OCI-LY7 (cell line): ENCODE measurements at regions not wholly inside any gene's neighbourhood (a gene's known extent, or its start where the extent isn't known, plus 50 kb on each side); places are given as distances from the start of the nearest gene placed in this dataset.

ENCODE experiments used
- BruUV-seq: library from RNA; stranded (reverse); fragments of 400-500 nt; replicated peaks from 2 replicates; lab custom pipeline; 2021; lab: Mats Ljungman, UMichigan
- CTCF ChIA-PET: fragments of 300-600 bp; sonication (Branson Sonifier 250); formaldehyde crosslinking; loops from one replicate; lab custom pipeline; 2022; ENCODE audit warnings: antibody characterized with exemption; ENCODE audit not compliant: unreplicated experiment; lab: Charles Lee
- POLR2A ChIA-PET: fragments of 300-600 bp; sonication (Branson Sonifier 250); formaldehyde crosslinking; loops from one replicate; lab custom pipeline; 2022; ENCODE audit warnings: antibody characterized with exemption; lab: Charles Lee
- DNase-seq: peaks from one replicate; pipeline ENCODE4 v3.0.0-alpha.2; 2015; ENCODE audit warnings: low spot score
- H2AFZ ChIP-seq: fragments of 200-600 bp; sonication (generic), shearing (Covaris generic); 2 replicates; pipeline ENCODE4 v1.6.1; 2014; ENCODE audit warnings: mild to moderate bottlenecking, antibody characterized with exemption, low read length, moderate library complexity
- H3K27ac ChIP-seq: fragments of 200-600 bp; sonication (generic); 2 replicates; pipeline ENCODE4 v1.5.1; 2014; ENCODE audit warnings: mixed run types, low read depth, mild to moderate bottlenecking, moderate library complexity, low read length, inconsistent platforms; ENCODE audit not compliant: poor library complexity, severe bottlenecking
- H3K36me3 ChIP-seq: fragments of 200-600 bp; sonication (generic); 2 replicates; pipeline ENCODE4 v1.6.1; 2014; ENCODE audit warnings: mild to moderate bottlenecking, antibody characterized with exemption, low read length, moderate library complexity, mixed read lengths; ENCODE audit not compliant: insufficient read depth
- H3K4me1 ChIP-seq: fragments of 200-600 bp; sonication (generic); 2 replicates; pipeline ENCODE4 v1.5.1; 2014; ENCODE audit warnings: mild to moderate bottlenecking, low read length; ENCODE audit not compliant: insufficient read depth, poor library complexity, severe bottlenecking
- H3K4me2 ChIP-seq: fragments of 200-600 bp; sonication (generic); 2 replicates; pipeline ENCODE4 v1.6.1; 2014; ENCODE audit warnings: mild to moderate bottlenecking, low read length
- H3K4me3 ChIP-seq: fragments of 200-600 bp; sonication (generic); 2 replicates; pipeline ENCODE4 v1.5.1; 2014; ENCODE audit warnings: mild to moderate bottlenecking, low read depth, low read length; ENCODE audit not compliant: poor library complexity, severe bottlenecking
- H3K79me2 ChIP-seq: fragments of 200-600 bp; sonication (generic); 2 replicates; pipeline ENCODE4 v1.6.1; 2016; ENCODE audit warnings: low read depth, mild to moderate bottlenecking, low read length, moderate library complexity, mixed read lengths; ENCODE audit not compliant: insufficient read depth
- H3K9me2 ChIP-seq: fragments of 200-600 bp; sonication (generic); 2 replicates; pipeline ENCODE4 v1.6.1; 2016; ENCODE audit warnings: mild to moderate bottlenecking, low read length, mixed read lengths; ENCODE audit not compliant: insufficient read depth
- H3K9me3 ChIP-seq: fragments of 200-600 bp; sonication (generic); 2 replicates; pipeline ENCODE4 v1.6.1; 2014; ENCODE audit warnings: mild to moderate bottlenecking, mixed run types, low read length, mixed read lengths
- H4K20me1 ChIP-seq: fragments of 200-600 bp; sonication (generic); 2 replicates; pipeline ENCODE4 v1.6.1; 2014; ENCODE audit warnings: mild to moderate bottlenecking, antibody characterized with exemption, low read length, moderate library complexity, mixed read lengths; ENCODE audit not compliant: insufficient read depth
- CTCF ChIP-seq: fragments of 200-600 bp; sonication (generic); conservative IDR thresholded peaks from 2 replicates; pipeline ENCODE4 v1.5.1; 2014; ENCODE audit warnings: mild to moderate bottlenecking, antibody characterized with exemption, low read length, moderate library complexity, mixed read lengths
- EZH2phosphoT487 ChIP-seq: fragments of 200-600 bp; sonication (generic); IDR thresholded peaks from 2 replicates; pipeline ENCODE4 v1.6.1; 2018; ENCODE audit warnings: low read depth, borderline replicate concordance, mild to moderate bottlenecking, mixed run types, antibody characterized with exemption, low read length, moderate library complexity, mixed read lengths
- intact Hi-C: fragments of 100-400 bp; cut with micrococcal nuclease; formaldehyde crosslinking; loops from one replicate; pipeline ENCODE4 v1.10.0; 2022; ENCODE audit not compliant: unreplicated experiment

- no peaks in the 10 kb centered on the region for H3K9me2 ChIP-seq
- H3K4me1 ChIP-seq, result no peaks in the 10 kb centered on the region
- H3K36me3 ChIP-seq, result no peaks in the 10 kb centered on the region
- no peaks in the 10 kb centered on the region for H3K9me3 ChIP-seq
- H3K4me3 ChIP-seq, result no peak overlapping the region
- intact Hi-C loops, result no loop called here
- H3K79me2 ChIP-seq, result no peaks in the 10 kb centered on the region
- no peak for DNase-seq
- H4K20me1 ChIP-seq, result no peaks in the 10 kb centered on the region
- no peak overlapping the region for H3K27ac ChIP-seq
- H3K4me2 ChIP-seq, result no peak overlapping the region
- POLR2A ChIA-PET, result no interaction called here
- CTCF ChIA-PET, result no interaction called here
- H2AFZ ChIP-seq, result no peak overlapping the region
- BruUV-seq, result no TSS peak
- TF ChIP-seq CTCF (no peak), EZH2phosphoT487 (no peak)
These were observed 85.8 kb upstream of the NECTIN1 start for GRCh38 chr11:119814766-119815165.

GRCh38 chr11:119810478-119811232 lies 81.7 kb upstream of the NECTIN1 start:
- Histone ChIP-seq H4K20me1 (no peaks in the 10 kb centered on the region), H3K79me2 (no peaks in the 10 kb centered on the region), H3K4me3 (no peak overlapping the region), H3K9me2 (no peaks in the 10 kb centered on the region), H3K27ac (no peak overlapping the region), H2AFZ (no peak overlapping the region), H3K4me2 (no peak overlapping the region), H3K4me1 (no peaks in the 10 kb centered on the region), H3K9me3 (no peaks in the 10 kb centered on the region), H3K36me3 (no peaks in the 10 kb centered on the region)
- intact Hi-C loops, result no loop called here
- CTCF ChIA-PET, result interaction anchor here (0.6 kb wide), 1 partner anchor 101 kb away, joined by 3 read pairs; no protein-coding TSS in a partner anchor
- BruUV-seq, result no TSS peak
- POLR2A ChIA-PET, result no interaction called here
- no peak for DNase-seq
- TF ChIP-seq EZH2phosphoT487, result no peak
- TF ChIP-seq CTCF, result no peak

- Histone ChIP-seq H2AFZ (no peak overlapping the region), H3K79me2 (no peaks in the 10 kb centered on the region), H3K9me2 (no peaks in the 10 kb centered on the region), H3K36me3 (no peaks in the 10 kb centered on the region), H3K9me3 (no peaks in the 10 kb centered on the region), H3K4me1 (no peaks in the 10 kb centered on the region), H4K20me1 (no peaks in the 10 kb centered on the region), H3K27ac (no peak overlapping the region), H3K4me2 (no peak overlapping the region), H3K4me3 (no peak overlapping the region)
- BruUV-seq, result no TSS peak
- POLR2A ChIA-PET, result no interaction called here
- no peak for DNase-seq
- intact Hi-C loops, result no loop called here
- TF ChIP-seq EZH2phosphoT487, result no peak
- TF ChIP-seq CTCF, result no peak
- CTCF ChIA-PET, result no interaction called here
These were observed 80.3 kb upstream of the NECTIN1 start for GRCh38 chr11:119809346-119809745.
